ENCODE measurements at regions not wholly inside any gene's neighbourhood (a gene's known extent, or its start where the extent isn't known, plus 50 kb on each side); places are given as distances from the start of the nearest gene placed in this dataset.

- no peak for TF ChIP-seq CSRNP3 (CRISPR knock-in tag; IDR thresholded peaks at IDR 0.05)
These were observed 59.1 kb upstream of the TMC1 start (continued) for GRCh38 chr9:72462340-72462739.

GRCh38 chr9:72460342-72461312, 60.8 kb upstream of the TMC1 start:
- TF ChIP-seq CREB5 (CRISPR knock-in tag; IDR thresholded peaks at IDR 0.05; ENCODE audit: low read depth) (no peak), OSR1 (CRISPR knock-in tag; IDR thresholded peaks at IDR 0.05) (no peak), GLIS3 (CRISPR knock-in tag; IDR thresholded peaks at IDR 0.05) (no peak), ESRRG (CRISPR knock-in tag; IDR thresholded peaks at IDR 0.05) (no peak), ZNF565 (CRISPR knock-in tag; conservative IDR thresholded peaks at IDR 0.05; ENCODE audit: low read depth) (no peak), POU6F1 (CRISPR knock-in tag; IDR thresholded peaks at IDR 0.05; ENCODE audit: borderline replicate concordance, low read depth) (no peak)
- no peak for ATAC-seq

- no peak for ATAC-seq
- TF ChIP-seq TSHZ2 (CRISPR knock-in tag; IDR thresholded peaks at IDR 0.05) (no peak), ISL1 (CRISPR knock-in tag; IDR thresholded peaks at IDR 0.05) (no peak), ARNTL (CRISPR knock-in tag; IDR thresholded peaks at IDR 0.05; ENCODE audit: borderline replicate concordance, low read depth) (no peak), RARB (CRISPR knock-in tag; IDR thresholded peaks at IDR 0.05) (no peak), GLIS3 (CRISPR knock-in tag; IDR thresholded peaks at IDR 0.05) (no peak), ZFP30 (CRISPR knock-in tag; IDR thresholded peaks at IDR 0.05) (no peak), CREB5 (CRISPR knock-in tag; IDR thresholded peaks at IDR 0.05; ENCODE audit: low read depth) (no peak), PPARA (CRISPR knock-in tag; IDR thresholded peaks at IDR 0.05; ENCODE audit: borderline replicate concordance) (no peak), OSR1 (CRISPR knock-in tag; IDR thresholded peaks at IDR 0.05) (no peak), SNAI2 (CRISPR knock-in tag; IDR thresholded peaks at IDR 0.05) (no peak), CSRNP3 (CRISPR knock-in tag; IDR thresholded peaks at IDR 0.05) (no peak), TCF4 (CRISPR knock-in tag; IDR thresholded peaks at IDR 0.05; ENCODE audit: borderline replicate concordance) (no peak), ZNF565 (CRISPR knock-in tag; conservative IDR thresholded peaks at IDR 0.05; ENCODE audit: low read depth) (no peak), POU6F1 (CRISPR knock-in tag; IDR thresholded peaks at IDR 0.05; ENCODE audit: borderline replicate concordance, low read depth) (no peak), ESRRG (CRISPR knock-in tag; IDR thresholded peaks at IDR 0.05) (no peak), ZNF70 (CRISPR knock-in tag; IDR thresholded peaks at IDR 0.05) (no peak)
These were observed 62.1 kb upstream of the TMC1 start for GRCh38 chr9:72459308-72459707.

Data from SK-N-SH treated with all-trans-retinoic acid at 6 μM for 48 hours (cell line).